HK-2 (cell line): ENCODE measurements at regions not wholly inside any gene's neighbourhood (a gene's known extent, or its start where the extent isn't known, plus 50 kb on each side); places are given as distances from the start of the nearest gene placed in this dataset.
"Not testable (repeated sequence)": the region's sequence is repeated elsewhere in the genome, so short reads cannot be mapped to it uniquely, and the experiment has no call there.

Source experiments
- DNase-seq: peaks from one replicate; pipeline ENCODE4 v3.0.0-alpha.2; 2018; ENCODE audit not compliant: unreplicated experiment

- DNase-seq = peak; percentile 63
Measured at GRCh38 chrX:115968436-115969252, 201.9 kb upstream of the AGTR2 start.

DNA sequence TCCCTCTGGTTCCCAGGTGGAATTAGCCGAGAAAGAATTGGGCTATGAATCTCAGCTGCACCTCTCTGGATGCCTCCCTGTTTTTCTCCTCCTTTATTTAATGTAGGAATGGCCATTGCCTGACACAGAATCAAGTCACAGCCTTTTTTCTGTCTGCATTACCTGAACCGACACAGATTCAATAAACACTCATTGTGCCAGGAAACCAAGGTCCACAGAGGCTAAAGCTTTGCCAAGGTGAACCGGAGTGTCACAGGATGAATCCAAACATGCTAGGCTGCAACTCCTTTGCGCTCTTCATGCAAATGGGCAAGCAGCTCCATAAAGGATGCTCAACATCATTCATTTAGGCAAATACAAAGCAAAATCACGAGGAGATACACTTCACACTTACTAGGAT, 199.8 kb upstream of the AGTR2 start:
- DNase-seq = no peak

GRCh38 chrX:115972717-115973116, 197.8 kb upstream of the AGTR2 start:
- DNase-seq = no peak

GRCh38 chrX:115978068-115978467, 192.5 kb upstream of the AGTR2 start:
- no peak for DNase-seq

DNA sequence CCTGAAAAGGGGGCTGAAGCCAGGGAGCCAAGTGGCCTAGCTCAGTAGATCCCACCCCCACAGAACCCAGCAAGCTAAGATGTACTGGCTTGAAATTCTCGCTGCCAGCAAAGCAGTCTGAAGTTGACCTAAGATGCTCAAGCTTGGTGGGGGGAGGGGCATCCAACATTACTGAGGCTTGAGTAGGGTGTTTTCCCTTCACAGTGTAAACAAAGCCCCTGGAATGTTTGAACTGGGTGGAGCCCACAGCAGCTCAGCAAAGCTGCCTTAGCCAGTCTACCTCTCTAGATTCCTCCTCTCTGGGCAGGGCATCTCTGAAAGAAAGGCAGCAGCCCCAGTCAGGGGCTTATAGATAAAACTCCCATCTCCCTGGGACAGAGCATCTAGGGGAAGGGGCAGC, 187.4 kb upstream of the AGTR2 start:
- not testable (repeated sequence) for DNase-seq

DNA sequence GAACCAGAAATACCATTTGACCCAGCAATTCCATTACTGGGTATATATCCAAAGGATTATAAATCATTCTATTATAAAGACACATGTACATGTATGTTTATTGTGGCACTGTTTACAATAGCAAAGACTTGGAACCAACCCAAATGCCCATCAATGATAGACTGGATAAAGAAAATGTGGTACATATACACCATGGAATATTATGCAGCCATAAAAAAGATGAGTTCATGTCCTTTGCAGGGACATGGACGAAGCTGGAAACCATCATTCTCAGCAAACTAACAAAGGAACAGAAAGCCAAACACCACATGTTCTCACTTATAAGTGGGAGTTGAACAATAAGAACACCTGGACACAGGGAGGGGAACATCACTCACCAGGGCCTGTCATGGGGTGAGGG, 183.1 kb upstream of the AGTR2 start:
- DNase-seq = not testable (repeated sequence)

- no peak for DNase-seq
Measured at GRCh38 chrX:115988825-115989224, 181.7 kb upstream of the AGTR2 start.

GRCh38 chrX:115989686-115990085, 180.9 kb upstream of the AGTR2 start:
- DNase-seq = no peak

DNA sequence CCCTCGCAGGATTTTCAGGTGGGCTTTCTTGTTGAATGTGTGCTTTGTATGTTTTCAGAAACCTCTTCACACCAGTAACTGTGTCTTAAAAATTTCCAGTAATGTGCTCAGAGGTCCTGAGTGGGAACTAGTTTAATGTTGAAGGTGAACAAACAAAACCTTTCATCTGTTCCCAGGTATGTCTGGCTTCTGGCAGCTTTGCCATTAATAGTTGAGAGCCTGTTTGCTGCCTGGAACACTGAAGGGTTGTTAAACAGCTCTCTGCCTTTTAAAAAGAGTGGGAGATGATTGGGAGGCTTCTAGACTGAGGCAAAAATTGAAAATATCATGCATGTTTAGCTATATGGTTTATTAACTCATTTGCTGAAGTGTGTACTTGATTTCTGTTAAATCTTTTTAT, 161.2 kb upstream of the AGTR2 start:
- DNase-seq = no peak

DNA sequence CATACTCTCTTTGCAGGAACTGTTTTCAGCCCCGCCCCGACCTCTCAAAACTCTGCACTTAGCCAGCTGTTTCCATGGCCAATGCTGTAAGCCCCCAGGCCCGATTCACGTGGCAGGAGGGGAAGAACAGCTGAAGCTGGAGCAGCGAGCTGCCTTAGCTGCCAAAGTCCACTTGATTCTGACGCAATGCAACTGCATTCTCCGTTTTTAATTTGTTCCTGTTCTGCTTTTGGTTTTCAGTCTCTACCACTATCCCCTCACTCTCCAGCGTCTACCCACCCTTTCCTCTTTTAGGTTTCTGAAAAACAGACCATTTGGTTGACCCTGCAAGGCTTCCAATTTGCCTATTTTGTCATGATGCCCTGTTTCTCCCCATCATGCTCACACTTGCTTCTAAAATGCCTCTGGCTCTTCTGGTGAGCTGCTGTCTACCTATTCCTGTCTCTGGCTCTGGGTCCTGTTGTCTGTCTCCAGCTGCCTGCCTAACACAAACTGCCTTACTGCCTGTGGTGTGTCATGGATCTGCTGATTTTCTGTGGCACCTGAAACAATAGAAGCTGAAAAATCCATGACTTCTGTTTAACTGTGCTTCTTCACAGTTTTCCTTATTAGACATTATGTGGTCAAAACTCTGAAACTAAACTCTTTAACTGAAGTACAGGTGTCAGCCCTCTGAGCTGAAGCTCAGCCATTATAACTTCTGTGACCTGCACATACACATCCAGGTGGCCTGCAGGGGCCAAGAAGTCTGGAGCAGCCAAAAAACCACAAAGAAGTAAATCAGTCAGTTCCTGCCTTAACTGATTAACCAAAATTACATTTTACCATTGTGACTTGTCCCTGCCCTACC, 160.5 kb upstream of the AGTR2 start:
- no peak for DNase-seq

DNA sequence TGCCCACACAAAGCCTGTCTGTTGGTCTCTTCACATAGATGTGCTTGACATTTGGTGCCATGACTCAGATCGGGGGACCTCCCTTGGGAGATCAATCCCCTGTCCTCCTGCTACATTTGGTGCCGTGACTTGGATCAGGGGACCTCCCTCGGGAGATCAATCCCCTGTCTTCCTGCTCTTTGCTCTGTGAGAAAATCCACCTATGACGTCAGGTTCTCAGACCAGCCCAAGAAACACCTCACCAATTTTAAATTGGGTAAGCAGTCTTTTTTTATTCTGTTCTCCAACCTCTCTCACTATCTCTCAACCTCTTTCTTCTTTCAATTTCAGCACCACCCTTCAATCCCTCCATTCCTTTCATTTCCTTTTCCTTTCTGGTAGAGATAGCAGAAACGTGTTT, 159.6 kb upstream of the AGTR2 start:
- no peak for DNase-seq

DNA sequence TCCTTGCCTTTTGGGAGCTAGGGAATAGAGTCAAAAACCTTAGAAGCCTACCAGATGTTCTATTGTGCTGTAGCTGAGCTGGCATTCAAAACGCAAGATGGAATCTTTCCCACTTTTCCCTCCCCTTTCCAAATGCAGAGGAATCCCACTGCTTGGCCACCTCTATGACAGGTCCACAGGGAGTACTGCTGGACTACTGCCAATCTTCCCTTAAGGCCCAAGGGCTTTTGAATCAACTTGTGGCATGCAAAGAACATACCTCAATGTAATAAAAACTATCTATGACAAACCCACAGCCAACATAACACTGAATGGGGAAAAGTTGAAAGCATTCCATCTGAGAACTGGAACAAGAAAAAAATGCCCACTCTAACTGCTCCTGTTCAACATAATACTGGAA, 139.2 kb upstream of the AGTR2 start:
- no peak for DNase-seq
